Smooth muscle cell (in vitro differentiated cells): ENCODE measurements at regions not wholly inside any gene's neighbourhood (a gene's known extent, or its start where the extent isn't known, plus 50 kb on each side); places are given as distances from the start of the nearest gene placed in this dataset.

Experiments used
- DNase-seq: peaks from one replicate; lab custom pipeline; 2025; ENCODE audit not compliant: unreplicated experiment; lab: John Stamatoyannopoulos, UW
- H2AFZ ChIP-seq: fragments of 200-600 bp; sonication (generic); 2 replicates; pipeline ENCODE4 v1.6.0; 2016; ENCODE audit warnings: antibody characterized with exemption, low read depth, mild to moderate bottlenecking
- H3F3A ChIP-seq: fragments of 200-600 bp; sonication (generic); 2 replicates; pipeline ENCODE4 v1.6.0; 2017; ENCODE audit warnings: antibody characterized with exemption, low read depth
- H3K27ac ChIP-seq: fragments of 200-600 bp; sonication (generic); 2 replicates; pipeline ENCODE4 v1.5.1; 2016; ENCODE audit warnings: low read depth, mild to moderate bottlenecking
- H3K27me3 ChIP-seq: fragments of 200-600 bp; sonication (generic); 2 replicates; pipeline ENCODE4 v1.6.1; 2016; ENCODE audit warnings: low read depth, mild to moderate bottlenecking
- H3K36me3 ChIP-seq: fragments of 200-600 bp; sonication (generic); 2 replicates; pipeline ENCODE4 v1.5.1; 2016; ENCODE audit warnings: low read depth
- H3K4me1 ChIP-seq: fragments of 200-600 bp; sonication (generic); 2 replicates; pipeline ENCODE4 v1.5.1; 2016; ENCODE audit warnings: low read depth
- H3K4me2 ChIP-seq: fragments of 200-600 bp; sonication (generic); 2 replicates; pipeline ENCODE4 v1.6.0; 2016; ENCODE audit warnings: mild to moderate bottlenecking
- H3K4me3 ChIP-seq: fragments of 200-600 bp; sonication (generic); 2 replicates; pipeline ENCODE4 v1.5.1; 2016; ENCODE audit warnings: mild to moderate bottlenecking
- H3K79me2 ChIP-seq: fragments of 200-600 bp; sonication (generic); 2 replicates; pipeline ENCODE4 v1.6.0; 2016; ENCODE audit warnings: low read depth, mild to moderate bottlenecking
- H3K9ac ChIP-seq: fragments of 200-600 bp; sonication (generic); 2 replicates; pipeline ENCODE4 v1.6.0; 2016; ENCODE audit warnings: low read depth
- H3K9me3 ChIP-seq: fragments of 200-600 bp; sonication (generic); replicated peaks from 2 replicates; pipeline ENCODE4 v1.5.1; 2016; ENCODE audit warnings: low read depth
- H4K20me1 ChIP-seq: fragments of 200-600 bp; sonication (generic); 2 replicates; pipeline ENCODE4 v1.6.0; 2016; ENCODE audit warnings: low read depth
- WGBS: methylation state at CpG from one replicate; pipeline ENCODE4 v1.1.7; 2016; ENCODE audit warnings: low lambda C conversion rate; 5-methylcytosine and 5-hydroxymethylcytosine counted together
- TF ChIP-seq, protein P1 (sequence below): fragments of 200-600 bp; sonication (generic); IDR thresholded peaks from 2 replicates; pipeline ENCODE4 v1.5.1; 2017; ENCODE audit warnings: borderline replicate concordance, mild to moderate bottlenecking, antibody characterized with exemption; ENCODE audit not compliant: insufficient read depth, poor library complexity, severe bottlenecking

DNA sequence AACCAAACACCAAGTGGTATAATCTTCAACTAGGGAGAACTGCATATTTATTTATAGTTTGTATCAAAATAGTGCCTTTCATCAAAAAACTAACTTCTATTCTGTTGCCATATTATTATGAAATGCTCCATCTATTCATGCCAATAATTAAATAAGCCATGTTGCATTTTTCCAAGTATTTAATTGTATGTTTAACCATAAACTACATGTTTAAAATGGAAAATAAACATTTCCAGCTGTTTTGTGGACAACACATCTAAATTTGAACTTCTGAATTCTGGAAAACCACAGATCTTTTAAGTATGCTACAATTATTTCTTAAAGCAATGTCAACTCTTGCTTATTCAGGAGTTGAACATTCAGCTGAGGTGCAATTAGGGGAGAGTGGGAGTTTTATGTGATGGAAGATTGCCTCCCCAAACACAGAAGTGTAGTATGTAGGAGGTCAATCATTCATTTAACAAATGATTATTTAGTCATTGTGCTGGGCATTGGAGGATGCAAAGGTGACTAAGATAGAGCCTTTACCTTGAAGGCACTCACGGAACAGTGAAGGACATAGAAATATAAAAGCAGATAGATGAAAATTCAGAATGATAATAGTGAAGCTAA, 80.7 kb upstream of the PPP1R3C start:
- no peaks in the 10 kb centered on the region for H4K20me1 ChIP-seq
- no peaks in the 10 kb centered on the region for H3K9me3 ChIP-seq
- no peak overlapping the region for H3K27ac ChIP-seq
- H3K4me2 ChIP-seq: no peak overlapping the region
- TF ChIP-seq, protein P1, sequence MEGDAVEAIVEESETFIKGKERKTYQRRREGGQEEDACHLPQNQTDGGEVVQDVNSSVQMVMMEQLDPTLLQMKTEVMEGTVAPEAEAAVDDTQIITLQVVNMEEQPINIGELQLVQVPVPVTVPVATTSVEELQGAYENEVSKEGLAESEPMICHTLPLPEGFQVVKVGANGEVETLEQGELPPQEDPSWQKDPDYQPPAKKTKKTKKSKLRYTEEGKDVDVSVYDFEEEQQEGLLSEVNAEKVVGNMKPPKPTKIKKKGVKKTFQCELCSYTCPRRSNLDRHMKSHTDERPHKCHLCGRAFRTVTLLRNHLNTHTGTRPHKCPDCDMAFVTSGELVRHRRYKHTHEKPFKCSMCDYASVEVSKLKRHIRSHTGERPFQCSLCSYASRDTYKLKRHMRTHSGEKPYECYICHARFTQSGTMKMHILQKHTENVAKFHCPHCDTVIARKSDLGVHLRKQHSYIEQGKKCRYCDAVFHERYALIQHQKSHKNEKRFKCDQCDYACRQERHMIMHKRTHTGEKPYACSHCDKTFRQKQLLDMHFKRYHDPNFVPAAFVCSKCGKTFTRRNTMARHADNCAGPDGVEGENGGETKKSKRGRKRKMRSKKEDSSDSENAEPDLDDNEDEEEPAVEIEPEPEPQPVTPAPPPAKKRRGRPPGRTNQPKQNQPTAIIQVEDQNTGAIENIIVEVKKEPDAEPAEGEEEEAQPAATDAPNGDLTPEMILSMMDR: no peak
- H3K4me3 ChIP-seq: no peak overlapping the region
- H2AFZ ChIP-seq: no peak overlapping the region
- WGBS: 91% methylated on average over 1 of the region's 1 CpG
- H3K79me2 ChIP-seq: no peaks in the 10 kb centered on the region
- H3K4me1 ChIP-seq: peaks cover 8% of the 10 kb centered on the region
- H3K9ac ChIP-seq: no peak overlapping the region
- H3K27me3 ChIP-seq: no peaks in the 10 kb centered on the region
- no peak for DNase-seq
- H3F3A ChIP-seq: no peaks in the 10 kb centered on the region
- no peaks in the 10 kb centered on the region for H3K36me3 ChIP-seq

DNA sequence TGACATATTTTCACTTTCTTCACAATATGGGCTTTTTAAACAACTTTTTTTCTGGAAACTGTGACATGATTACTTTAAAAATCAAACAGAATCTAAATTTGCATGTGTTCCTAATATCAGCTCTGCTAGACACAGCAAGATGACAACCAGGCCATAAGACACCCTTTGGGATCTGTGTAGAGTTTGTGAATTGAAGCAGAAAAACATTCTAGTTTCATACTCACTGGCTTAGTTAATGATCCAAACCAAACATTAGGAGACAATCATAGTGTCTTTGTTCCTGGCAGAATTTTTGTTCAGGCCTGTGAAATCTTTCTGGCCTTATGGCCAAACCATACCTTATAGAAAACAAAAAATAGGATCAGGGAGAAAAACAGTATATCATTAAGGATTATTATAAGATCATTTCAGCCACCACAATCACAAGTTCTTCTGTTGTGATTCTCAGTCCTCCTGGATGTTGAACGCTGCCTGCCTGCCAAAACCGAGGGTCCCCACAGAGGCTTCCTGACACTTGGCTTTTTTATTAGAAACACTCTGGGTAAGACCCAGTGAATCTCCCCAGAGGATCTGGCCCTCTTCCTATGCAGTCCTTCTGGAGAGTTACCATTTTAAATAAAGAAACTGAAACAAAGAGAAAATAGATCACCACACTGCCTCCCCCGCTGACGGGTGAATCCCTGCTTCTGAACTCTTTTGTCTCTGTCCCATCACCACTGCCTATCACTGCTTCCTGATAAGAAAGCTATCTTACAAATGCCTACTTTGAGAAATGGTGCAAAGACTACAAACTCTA, 79.2 kb upstream of the PPP1R3C start:
- Histone ChIP-seq H3K4me2 (no peak overlapping the region), H3K79me2 (no peaks in the 10 kb centered on the region), H3F3A (no peaks in the 10 kb centered on the region), H2AFZ (no peak overlapping the region), H3K4me1 (peaks cover 8% of the 10 kb centered on the region), H3K27ac (no peak overlapping the region), H3K9ac (no peak overlapping the region), H3K36me3 (no peaks in the 10 kb centered on the region), H3K9me3 (no peaks in the 10 kb centered on the region), H3K27me3 (no peaks in the 10 kb centered on the region), H4K20me1 (no peaks in the 10 kb centered on the region), H3K4me3 (no peak overlapping the region)
- TF ChIP-seq, protein P1: no peak
- no peak for DNase-seq
- 74% methylated on average over 4 of the region's 4 CpGs for WGBS

DNA sequence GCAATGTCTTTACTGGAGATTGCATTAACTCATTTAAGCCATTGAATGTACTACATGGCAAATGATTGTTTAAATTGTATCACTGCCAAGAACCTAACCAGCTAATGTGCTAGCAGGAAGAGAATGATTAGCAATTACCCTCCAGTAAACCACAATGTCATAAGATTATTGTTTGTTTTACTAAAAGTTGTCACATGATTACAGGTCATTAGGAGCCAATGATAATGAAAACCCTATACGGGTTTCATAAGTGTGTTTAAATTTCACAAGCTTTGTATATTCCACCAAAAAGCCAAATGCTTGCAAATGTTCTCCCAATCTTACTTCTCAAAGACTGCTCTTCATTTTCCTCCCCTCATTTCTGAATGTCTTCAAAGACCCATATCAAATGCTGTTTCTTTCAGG, 76.5 kb upstream of the PPP1R3C start:
- no peaks in the 10 kb centered on the region for H3K79me2 ChIP-seq
- WGBS: 68% methylated on average over 1 of the region's 1 CpG
- no peak overlapping the region for H3K4me3 ChIP-seq
- H3K27me3 ChIP-seq: no peaks in the 10 kb centered on the region
- H3K4me1 ChIP-seq: peaks cover 8% of the 10 kb centered on the region
- H3K36me3 ChIP-seq: no peaks in the 10 kb centered on the region
- DNase-seq: no peak
- no peak overlapping the region for H2AFZ ChIP-seq
- no peaks in the 10 kb centered on the region for H4K20me1 ChIP-seq
- no peaks in the 10 kb centered on the region for H3F3A ChIP-seq
- no peaks in the 10 kb centered on the region for H3K9me3 ChIP-seq
- no peak overlapping the region for H3K9ac ChIP-seq
- no peak overlapping the region for H3K4me2 ChIP-seq
- TF ChIP-seq, protein P1: no peak
- no peak overlapping the region for H3K27ac ChIP-seq
